ENCODE measurements at regions not wholly inside any gene's neighbourhood (a gene's known extent, or its start where the extent isn't known, plus 50 kb on each side); places are given as distances from the start of the nearest gene placed in this dataset.

DNA sequence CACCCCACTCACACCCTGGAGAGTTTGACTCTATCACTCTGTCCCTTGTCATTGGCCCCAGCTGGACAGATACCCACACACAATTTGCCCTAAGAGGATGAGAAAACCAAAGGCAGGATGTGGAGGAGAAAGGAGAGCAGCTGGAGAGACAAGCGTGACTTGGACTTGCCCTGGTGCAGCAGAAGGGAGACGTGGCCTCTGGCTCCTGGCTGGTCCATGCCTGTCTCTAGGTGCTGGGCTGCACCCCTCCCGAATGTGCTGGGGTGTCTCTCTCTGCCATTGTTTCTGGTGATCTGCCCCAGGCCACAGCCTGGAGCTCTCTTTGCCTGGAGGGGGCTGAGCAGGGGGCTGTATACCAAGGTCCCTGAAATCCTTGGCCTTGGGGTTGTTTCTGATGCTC is 88.7 kb upstream of the HDAC4 start:
- no peak for DNase-seq (ENCODE audit: low spot score)

- no peak for DNase-seq (ENCODE audit: low spot score)
These were observed 87.3 kb upstream of the HDAC4 start for GRCh38 chr2:239488125-239488524.

- DNase-seq (ENCODE audit: low spot score), result no peak
These were observed 86.5 kb upstream of the HDAC4 start for GRCh38 chr2:239487272-239487671.

GRCh38 chr2:239485622-239486021 is 84.8 kb upstream of the HDAC4 start:
- no peak for DNase-seq (ENCODE audit: low spot score)

- DNase-seq (ENCODE audit: low spot score), result no peak
These were observed 83.9 kb upstream of the HDAC4 start for GRCh38 chr2:239484571-239485355.

DNA sequence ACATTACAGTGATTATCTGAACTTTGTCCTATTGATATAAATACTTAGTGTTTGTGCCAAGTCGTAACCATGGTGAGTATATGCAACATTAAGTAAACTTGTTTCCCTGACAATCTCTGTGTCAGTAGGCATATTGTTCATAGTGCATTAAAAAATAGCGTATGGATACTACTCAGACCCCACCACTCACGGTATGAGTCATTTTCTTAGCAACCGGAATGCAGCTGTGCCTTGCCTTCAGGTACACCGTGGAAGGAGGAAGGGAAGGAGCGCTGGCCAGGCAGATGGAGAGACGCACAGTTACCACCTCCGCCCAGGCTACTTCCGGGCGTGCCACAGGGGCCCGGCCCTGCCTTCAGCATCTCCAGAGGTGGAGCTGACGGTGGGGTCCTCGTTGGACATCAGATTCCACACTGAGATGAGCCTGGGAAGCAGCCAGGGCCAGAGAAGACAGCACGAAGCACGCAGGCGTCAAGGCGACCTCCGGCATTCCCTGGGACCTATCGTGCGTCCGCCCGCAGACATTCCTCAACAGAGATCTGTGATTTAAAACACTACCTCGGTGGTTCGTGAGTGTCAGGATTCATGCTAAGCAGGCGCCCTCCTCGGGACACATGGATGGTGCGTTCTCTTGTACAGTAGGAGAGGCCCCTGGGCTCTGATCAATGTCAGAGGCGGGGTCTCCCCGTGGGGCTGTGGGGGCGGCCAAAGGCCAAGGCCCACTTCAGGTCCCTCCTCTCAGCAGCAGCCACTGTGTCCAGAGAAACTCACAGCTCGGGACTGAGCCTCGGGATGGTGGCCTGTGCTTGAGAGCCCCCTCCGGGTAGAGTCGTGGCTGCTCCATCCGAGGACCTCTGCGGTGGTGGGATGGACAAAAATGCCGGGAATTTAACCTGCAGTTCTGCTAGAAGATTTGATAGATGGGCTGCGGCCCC is 82.2 kb upstream of the HDAC4 start:
- no peak for DNase-seq (ENCODE audit: low spot score)

GRCh38 chr2:239479471-239479870 is 78.7 kb upstream of the HDAC4 start:
- no peak for DNase-seq (ENCODE audit: low spot score)

- no peak for DNase-seq (ENCODE audit: low spot score)
These were observed 76.8 kb upstream of the HDAC4 start for GRCh38 chr2:239477591-239477990.

- no peak for DNase-seq (ENCODE audit: low spot score)
These were observed 76.2 kb upstream of the HDAC4 start for GRCh38 chr2:239476757-239477585.

- no peak for DNase-seq (ENCODE audit: low spot score)
These were observed 75.4 kb upstream of the HDAC4 start for GRCh38 chr2:239476029-239476756.

GRCh38 chr2:239475161-239476028 is 74.6 kb upstream of the HDAC4 start:
- no peak for DNase-seq (ENCODE audit: low spot score)

DNA sequence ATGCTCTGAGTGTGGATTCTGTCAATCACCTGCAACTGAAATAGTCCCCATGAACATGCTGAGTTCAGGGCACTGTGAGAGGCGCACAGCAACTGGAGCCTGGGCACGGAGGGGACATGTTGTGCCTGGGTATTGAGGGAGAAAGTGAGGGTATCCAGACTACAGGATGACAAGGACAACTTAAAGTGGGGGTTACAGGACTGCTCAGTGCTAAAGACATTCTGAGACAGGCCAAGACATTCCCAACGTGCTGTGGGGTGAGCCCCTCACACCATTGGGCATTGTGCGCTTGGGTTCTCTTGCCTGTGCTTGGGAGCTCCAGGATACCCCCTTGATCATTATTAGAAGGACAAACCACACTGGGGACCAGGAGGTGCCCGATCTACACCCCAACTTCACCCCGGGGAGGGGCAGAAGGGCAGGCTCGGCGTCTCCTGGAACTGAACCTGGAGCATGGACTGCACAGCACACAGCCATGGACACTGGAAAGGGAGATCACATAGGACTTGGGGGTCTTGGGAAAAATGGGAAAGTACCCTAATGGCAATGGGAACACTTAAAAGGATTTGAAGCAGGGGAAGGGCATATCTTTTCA is 72.5 kb upstream of the HDAC4 start:
- DNase-seq (ENCODE audit: low spot score), result no peak

DNA sequence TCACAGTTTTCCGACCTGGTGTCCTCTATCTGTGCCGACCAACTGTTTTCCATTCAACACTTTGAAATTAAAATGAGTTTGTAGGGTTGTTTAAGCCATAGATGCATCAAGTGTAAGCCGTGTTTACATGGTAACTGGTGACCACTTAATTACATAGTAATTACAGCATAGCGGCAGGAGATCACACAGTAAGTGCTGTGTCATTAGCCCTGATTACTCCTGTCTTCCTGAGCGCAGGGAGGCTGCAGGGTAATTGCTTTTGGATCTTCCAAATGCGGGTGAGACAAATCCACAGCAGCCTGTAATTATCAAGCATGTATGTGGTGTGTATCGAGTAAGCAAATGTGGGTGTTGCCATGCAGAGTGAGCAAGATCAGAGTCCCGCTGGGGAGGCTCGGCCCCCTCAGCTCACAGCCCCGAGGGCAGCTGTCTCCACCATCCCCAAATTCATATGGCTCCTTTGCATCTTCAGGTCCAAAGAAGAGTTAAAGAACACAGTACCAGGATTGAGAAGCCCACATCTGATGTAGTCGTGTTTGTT is 71.5 kb upstream of the HDAC4 start:
- no peak for DNase-seq (ENCODE audit: low spot score)

GRCh38 chr2:239471011-239471792 is 70.4 kb upstream of the HDAC4 start:
- DNase-seq (ENCODE audit: low spot score), result no peak

DNA sequence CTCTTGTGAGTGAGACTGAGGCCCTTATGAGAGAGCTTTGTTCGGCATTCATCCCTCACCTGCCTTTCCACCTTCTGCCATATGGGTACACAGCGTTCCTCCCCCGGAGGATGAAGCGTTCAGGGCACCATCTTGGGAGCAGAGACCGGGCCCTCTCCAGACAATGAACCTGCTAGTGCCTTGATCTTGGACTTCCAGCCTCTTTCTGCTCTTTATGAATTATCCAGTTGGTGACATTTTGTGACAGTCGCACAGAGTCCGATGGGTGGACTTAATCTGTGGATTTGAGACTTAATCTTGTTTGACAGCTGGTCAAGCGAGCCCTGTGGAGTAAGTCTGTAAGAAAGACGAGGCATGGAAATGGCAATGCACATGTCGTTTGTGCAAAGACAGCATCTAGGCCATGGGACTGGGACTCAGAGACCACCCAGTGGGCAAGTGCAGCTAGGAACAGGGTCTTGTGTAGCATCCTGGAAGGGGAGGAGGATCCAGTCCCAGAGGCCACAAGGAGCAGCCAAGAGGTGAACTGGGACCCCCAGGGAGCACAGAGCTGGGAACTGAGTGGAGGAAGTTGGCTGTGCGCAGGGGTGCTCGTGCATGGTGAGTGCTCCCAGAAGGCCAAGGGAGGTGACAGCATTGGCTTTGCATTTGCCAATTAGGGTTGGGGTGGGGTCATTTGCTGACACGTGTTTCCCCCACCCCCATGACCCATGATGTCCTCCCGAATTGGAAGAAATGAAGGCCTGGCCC is 69.5 kb upstream of the HDAC4 start:
- no peak for DNase-seq (ENCODE audit: low spot score)

- DNase-seq (ENCODE audit: low spot score), result no peak
These were observed 68.5 kb upstream of the HDAC4 start for GRCh38 chr2:239469106-239469960.

GRCh38 chr2:239468491-239469105 is 67.8 kb upstream of the HDAC4 start:
- DNase-seq (ENCODE audit: low spot score), result no peak

Data from LoVo (cell line).